HPDE6-E6E7 (cell line): ENCODE measurements at regions not wholly inside any gene's neighbourhood (a gene's known extent, or its start where the extent isn't known, plus 50 kb on each side); places are given as distances from the start of the nearest gene placed in this dataset.

Experiments
- DNase-seq: peaks from one replicate; pipeline ENCODE4 v3.0.0; 2011; ENCODE audit warnings: missing footprints; ENCODE audit errors: extremely low spot score

DNA sequence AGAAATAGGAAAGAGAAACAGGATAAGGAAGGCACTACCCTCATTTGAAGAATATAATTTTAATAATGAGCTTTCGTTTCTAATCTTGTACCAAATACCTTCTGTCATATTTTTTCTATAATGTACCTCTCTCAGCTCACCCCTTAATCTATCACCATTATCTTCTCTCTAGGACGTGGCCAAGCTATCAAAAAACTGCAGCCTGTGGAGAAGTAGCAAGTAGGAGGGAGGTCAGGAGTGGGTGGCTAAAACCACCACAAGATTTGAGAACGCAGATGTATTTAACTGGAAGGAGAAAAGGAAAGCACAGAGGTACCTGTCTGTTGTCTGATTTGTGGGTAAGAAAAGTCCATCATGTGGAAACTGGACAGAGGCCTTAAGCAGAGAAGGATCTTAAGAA lies 576.7 kb upstream of the DIPK2B start:
- DNase-seq: no peak

DNA sequence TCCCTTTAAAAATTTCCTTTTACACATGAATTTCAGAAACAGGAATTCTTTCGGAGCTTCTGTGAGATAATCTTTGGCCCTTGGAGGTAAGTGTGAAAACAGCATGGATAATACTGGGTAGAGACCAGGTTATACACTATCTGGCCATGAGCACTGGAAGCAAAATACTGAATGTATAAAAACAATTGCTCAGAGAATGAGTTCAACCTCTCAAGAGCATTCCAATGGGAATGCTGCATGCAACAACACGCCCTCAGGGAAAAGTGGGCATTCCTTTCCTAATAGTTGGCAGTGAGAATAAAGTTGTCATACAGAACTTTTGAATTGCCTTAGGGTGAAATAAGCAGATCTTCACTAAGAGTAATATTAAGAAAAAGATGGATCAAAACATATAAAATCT lies 574.8 kb upstream of the DIPK2B start:
- DNase-seq: peak; percentile 26

GRCh38 chrX:45774961-45775360 lies 574.3 kb upstream of the DIPK2B start:
- peak; percentile 23 for DNase-seq

- DNase-seq: no peak
Measured at GRCh38 chrX:45773572-45773971, 572.9 kb upstream of the DIPK2B start.

GRCh38 chrX:45771560-45772340 lies 571.1 kb upstream of the DIPK2B start:
- no peak for DNase-seq

- DNase-seq: peak; percentile 29
Measured at GRCh38 chrX:45771114-45771513, 570.4 kb upstream of the DIPK2B start.

GRCh38 chrX:45769761-45770582 lies 569.3 kb upstream of the DIPK2B start:
- DNase-seq: peak; percentile 54

- DNase-seq: no peak
Measured at GRCh38 chrX:45768666-45769236, 568.1 kb upstream of the DIPK2B start.

- DNase-seq: no peak
Measured at GRCh38 chrX:45766981-45767501, 566.4 kb upstream of the DIPK2B start.

- no peak for DNase-seq
Measured at GRCh38 chrX:45765767-45766166, 565.1 kb upstream of the DIPK2B start.

- no peak for DNase-seq
Measured at GRCh38 chrX:45765281-45765680, 564.6 kb upstream of the DIPK2B start.

DNA sequence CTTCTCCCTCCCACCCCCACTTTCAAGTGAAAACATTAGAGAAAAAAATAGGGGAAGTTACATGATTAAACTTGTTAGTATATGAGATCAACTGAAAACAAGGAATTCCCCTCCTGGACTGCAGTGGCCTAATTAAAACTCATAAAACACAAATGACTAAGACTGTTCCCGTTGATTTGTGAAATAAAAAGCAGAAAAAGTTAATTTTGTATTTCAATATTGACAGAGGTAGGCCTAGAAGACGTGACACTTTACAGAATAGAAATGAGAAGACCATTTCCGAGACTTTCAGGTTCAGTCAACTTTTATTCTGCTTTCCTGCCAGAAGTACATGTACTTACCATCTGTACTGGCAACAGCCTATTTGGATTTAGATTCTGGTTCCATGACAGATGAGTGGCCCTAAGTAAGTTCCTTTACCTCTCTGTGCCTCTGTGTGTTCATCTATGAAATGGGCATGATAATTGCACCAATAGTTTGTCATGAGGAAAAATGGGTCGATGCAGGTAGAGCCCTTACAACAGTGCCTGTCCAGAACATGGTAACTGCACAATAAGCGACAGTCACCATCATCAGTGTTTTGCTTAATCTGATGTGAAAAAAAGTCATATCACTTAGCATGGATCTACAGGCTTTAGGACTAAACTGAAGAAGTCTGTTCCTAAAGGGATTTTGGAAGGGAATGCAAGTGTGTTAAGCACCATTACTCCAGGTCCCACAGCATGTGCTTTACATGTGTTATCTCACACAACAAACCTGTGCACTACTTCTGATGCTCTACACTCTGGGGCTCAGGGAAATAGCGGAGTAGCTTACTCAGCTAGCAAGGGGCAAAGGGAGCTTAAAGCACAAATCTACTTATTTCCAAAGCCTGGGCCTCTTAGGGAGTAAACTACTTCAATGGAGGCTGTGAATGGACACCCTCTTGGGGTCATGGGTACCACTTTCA lies 562.3 kb upstream of the DIPK2B start:
- DNase-seq: no peak

GRCh38 chrX:45761920-45762319 lies 561.2 kb upstream of the DIPK2B start:
- DNase-seq: no peak

DNA sequence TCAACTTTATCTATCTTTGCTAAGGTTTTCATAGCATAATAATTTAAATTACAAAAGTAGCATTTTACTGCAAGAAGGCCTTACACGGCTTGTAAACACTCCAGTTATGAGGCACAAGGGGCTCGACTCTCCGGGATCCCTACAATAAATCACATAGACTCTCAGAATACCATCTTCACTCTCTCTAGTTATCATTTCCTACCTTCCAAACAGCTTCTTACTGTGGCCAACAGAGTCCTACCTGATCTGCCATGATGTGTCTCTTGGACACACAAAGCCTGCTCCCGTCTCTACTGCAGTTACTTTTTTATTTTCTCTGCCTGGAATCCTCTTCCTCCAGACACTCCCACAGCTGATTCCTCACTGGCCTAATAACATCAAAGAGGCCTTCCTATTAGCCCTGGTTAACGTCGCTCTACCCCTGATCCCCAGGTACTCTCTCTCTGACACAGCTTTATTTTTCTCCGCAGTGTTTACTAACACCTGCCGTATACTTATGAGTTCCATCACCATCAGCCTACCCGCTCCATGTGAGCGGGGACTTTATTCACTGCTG lies 559.6 kb upstream of the DIPK2B start:
- DNase-seq: no peak

GRCh38 chrX:45758738-45759397 lies 558.2 kb upstream of the DIPK2B start:
- DNase-seq: no peak

DNA sequence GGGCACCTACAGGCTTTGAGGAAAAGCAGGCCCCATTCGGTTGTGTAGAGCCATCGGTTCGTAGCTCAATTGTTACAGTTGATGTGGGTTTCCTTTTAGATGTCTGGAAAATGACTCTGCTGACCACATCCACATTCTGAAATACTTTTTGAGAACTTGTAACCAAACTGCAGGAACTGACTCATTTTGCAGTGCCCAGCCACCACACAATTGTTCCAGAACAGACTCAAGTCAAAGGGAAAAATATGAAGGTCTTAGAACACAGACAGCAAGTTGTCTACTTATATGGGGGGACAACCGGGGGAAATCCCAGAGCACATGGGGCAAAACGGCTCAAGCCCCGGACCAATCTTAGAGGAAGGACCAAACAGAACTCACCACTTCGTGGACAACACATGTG lies 557.6 kb upstream of the DIPK2B start:
- no peak for DNase-seq

DNA sequence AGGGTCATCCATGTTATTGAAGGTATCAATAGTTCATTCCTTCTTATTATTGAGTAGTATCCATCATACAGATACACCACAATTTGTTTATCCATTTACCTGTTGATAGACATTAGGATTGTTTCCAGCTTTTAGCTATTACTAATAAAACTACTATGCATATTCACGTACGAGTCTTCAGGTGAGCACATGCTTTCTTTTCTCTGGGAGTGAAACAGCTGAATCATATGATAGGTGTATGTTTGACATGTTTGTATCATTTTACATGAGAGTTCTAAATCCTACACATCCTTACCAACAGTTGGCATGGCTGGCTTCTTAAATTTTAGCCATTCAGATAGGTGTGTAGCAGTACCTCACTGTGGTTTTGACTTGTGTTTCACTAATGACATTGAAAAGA lies 556.6 kb upstream of the DIPK2B start:
- DNase-seq: no peak

- no peak for DNase-seq
Measured at GRCh38 chrX:45756557-45756956, 555.9 kb upstream of the DIPK2B start.

DNA sequence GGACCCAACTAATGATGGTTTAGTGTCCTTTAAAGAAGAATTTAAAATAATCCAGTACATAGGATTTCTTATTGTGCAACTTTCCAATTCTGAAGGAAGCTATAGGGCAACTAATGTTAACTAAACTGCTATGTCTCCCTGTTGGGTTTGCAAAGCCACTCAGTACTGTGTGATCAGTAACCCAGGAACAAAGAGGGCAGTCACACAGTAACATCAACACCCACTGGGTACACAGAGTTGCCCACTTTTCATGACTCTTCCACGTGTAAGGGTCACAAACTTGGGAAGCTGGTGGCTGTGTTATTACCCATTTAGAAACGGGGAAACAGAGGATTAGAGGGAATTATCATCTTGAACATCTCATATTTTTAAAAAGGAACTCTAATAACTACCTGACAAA lies 555.0 kb upstream of the DIPK2B start:
- DNase-seq: no peak

DNA sequence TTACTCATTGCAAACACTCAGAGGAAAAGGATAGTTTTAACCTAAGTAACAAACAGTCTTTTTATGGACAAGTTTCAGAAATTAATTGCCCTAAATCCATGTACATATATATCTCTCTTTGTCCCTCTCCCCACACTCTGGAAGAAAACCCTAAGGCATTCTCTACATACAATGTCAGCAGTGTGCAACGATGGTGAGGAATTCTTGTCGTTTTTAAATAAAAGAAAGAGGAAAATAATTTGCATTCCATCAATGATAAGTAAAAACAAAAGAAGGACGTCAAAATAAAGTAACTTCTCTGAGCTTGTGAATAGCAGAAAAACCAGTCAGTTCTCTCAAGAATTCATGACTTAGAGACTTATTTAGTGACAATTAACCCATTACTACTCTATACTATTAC lies 550.5 kb upstream of the DIPK2B start:
- DNase-seq: no peak

GRCh38 chrX:45750639-45751038 lies 550.0 kb upstream of the DIPK2B start:
- DNase-seq: no peak
